NB4 (cell line): ENCODE measurements at regions not wholly inside any gene's neighbourhood (a gene's known extent, or its start where the extent isn't known, plus 50 kb on each side); places are given as distances from the start of the nearest gene placed in this dataset.

Experiments used
- MYC ChIP-seq: IDR thresholded peaks from 2 replicates; pipeline ENCODE4 v1.6.1; 2011; ENCODE audit warnings: low read depth, low read length
- POLR2A ChIP-seq: IDR thresholded peaks from 2 replicates; pipeline ENCODE4 v1.6.1; 2011; ENCODE audit warnings: mild to moderate bottlenecking; ENCODE audit not compliant: insufficient read length; ENCODE audit errors: extremely low read depth
- TF ChIP-seq, protein P1 (sequence below): IDR thresholded peaks from one replicate; pipeline ENCODE4 v1.5.1; 2012; ENCODE audit warnings: low read depth, low read length

DNA sequence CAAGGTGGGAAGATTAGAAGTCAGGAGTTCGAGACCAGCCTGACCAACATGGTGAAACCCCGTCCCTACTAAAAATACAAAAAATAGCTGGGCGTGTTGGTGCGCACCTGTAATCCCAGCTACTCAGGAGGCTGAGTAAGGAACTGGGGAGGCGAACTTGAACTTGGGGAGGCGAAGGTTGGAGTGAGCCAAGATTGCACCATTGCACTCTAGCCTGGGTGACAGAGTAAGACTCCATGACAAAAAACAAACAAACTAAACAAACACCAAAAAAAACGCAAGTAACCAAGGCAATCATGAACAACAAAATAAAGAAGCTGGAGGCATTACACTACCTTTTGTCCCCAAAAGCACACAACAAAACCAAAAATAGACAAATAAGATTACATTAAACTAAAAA, 547.3 kb upstream of the GBE1 start:
- TF ChIP-seq, protein P1, sequence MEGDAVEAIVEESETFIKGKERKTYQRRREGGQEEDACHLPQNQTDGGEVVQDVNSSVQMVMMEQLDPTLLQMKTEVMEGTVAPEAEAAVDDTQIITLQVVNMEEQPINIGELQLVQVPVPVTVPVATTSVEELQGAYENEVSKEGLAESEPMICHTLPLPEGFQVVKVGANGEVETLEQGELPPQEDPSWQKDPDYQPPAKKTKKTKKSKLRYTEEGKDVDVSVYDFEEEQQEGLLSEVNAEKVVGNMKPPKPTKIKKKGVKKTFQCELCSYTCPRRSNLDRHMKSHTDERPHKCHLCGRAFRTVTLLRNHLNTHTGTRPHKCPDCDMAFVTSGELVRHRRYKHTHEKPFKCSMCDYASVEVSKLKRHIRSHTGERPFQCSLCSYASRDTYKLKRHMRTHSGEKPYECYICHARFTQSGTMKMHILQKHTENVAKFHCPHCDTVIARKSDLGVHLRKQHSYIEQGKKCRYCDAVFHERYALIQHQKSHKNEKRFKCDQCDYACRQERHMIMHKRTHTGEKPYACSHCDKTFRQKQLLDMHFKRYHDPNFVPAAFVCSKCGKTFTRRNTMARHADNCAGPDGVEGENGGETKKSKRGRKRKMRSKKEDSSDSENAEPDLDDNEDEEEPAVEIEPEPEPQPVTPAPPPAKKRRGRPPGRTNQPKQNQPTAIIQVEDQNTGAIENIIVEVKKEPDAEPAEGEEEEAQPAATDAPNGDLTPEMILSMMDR: no peak
- TF ChIP-seq POLR2A (no peak), MYC (no peak)
